ENCODE measurements at regions not wholly inside any gene's neighbourhood (a gene's known extent, or its start where the extent isn't known, plus 50 kb on each side); places are given as distances from the start of the nearest gene placed in this dataset.

- TF ChIP-seq CTCF (IDR thresholded peaks at IDR 0.05): no peak
- peak; percentile 62 for TF ChIP-seq POLR2AphosphoS5 (IDR thresholded peaks at IDR 0.05)
- TF ChIP-seq POLR2A (IDR thresholded peaks at IDR 0.05): no peak
Observed at GRCh38 chr12:93167841-93168492, 209.8 kb upstream of the NUDT4 start.
